PFSK-1 (cell line): ENCODE measurements at regions not wholly inside any gene's neighbourhood (a gene's known extent, or its start where the extent isn't known, plus 50 kb on each side); places are given as distances from the start of the nearest gene placed in this dataset.

ENCODE experiments used
- REST ChIP-seq, 2 experiments: IDR thresholded peaks; 2 replicates each; pipeline versions ENCODE4 v1.6.1 to v1.8.0; 2011 to 2012; ENCODE audit warnings: low read depth in 2 of 2, low read length in 2 of 2, control low read depth in 1 of 2, inconsistent platforms in 1 of 2, mild to moderate bottlenecking in 1 of 2, moderate library complexity in 1 of 2; ENCODE audit not compliant: insufficient read depth in 1 of 2
- SIN3A ChIP-seq: IDR thresholded peaks from 2 replicates; pipeline ENCODE4 v1.6.1; 2012; ENCODE audit warnings: mild to moderate bottlenecking, low read length, moderate library complexity, borderline replicate concordance; ENCODE audit not compliant: insufficient read depth

- TF ChIP-seq SIN3A = no peak
- no peak for TF ChIP-seq REST (IDR thresholded peaks at IDR 0.05; ENCODE audit: insufficient read depth in 1 of 2, low read depth in 2 of 2, low read length in 2 of 2)
These were observed 295.3 kb upstream of the PRKCQ start for GRCh38 chr10:6875269-6875865.
